GM12878 (cell line): ENCODE measurements at regions not wholly inside any gene's neighbourhood (a gene's known extent, or its start where the extent isn't known, plus 50 kb on each side); places are given as distances from the start of the nearest gene placed in this dataset.

Experiments
- ATAC-seq: fragments of 200-7000 bp; cut with Tn5 transposase; 3 replicates; pipeline ENCODE4 v1.9.1; 2020; ENCODE audit warnings: mild to moderate bottlenecking, moderate library complexity
- BruUV-seq: library from RNA; stranded (reverse); fragments of 400-500 nt; replicated peaks from 2 replicates; lab custom pipeline; 2021; lab: Mats Ljungman, UMichigan
- CTCF ChIA-PET: fragments of 300-600 bp; sonication (Branson Sonifier 250); formaldehyde crosslinking; extraction: SDS; loops from one replicate; lab custom pipeline; 2021; ENCODE audit warnings: inconsistent platforms; lab: Yijun Ruan, JAX
- POLR2A ChIA-PET: fragments of 350-600 bp; formaldehyde crosslinking; extraction: SDS; loops from one replicate; lab custom pipeline; 2021; ENCODE audit warnings: inconsistent platforms; lab: Charles Lee
- RAD21 ChIA-PET: fragments of 300-600 bp; sonication (Branson Sonifier 250); formaldehyde crosslinking; loops from one replicate; lab custom pipeline; 2023; ENCODE audit warnings: antibody characterized with exemption; ENCODE audit not compliant: unreplicated experiment; lab: Charles Lee
- SMC1A ChIA-PET: fragments of 300-600 bp; sonication (Branson Sonifier 250); formaldehyde crosslinking; loops from one replicate; lab custom pipeline; 2023; ENCODE audit not compliant: unreplicated experiment, uncharacterized antibody; lab: Charles Lee
- DNase-seq: peaks from one replicate; pipeline ENCODE4 v3.0.0-alpha.2; 2011; ENCODE audit warnings: low read depth, low spot score
- FAIRE-seq: peaks from 3 replicates; lab custom pipeline; 2011; peaks lifted over from hg19 to GRCh38; lab: Jason Lieb, UNC
- H2AFZ ChIP-seq: 2 replicates; pipeline ENCODE4 v1.6.0; 2011; ENCODE audit warnings: low read depth, low read length, control low read depth; ENCODE audit not compliant: control insufficient read depth
- H3K27ac ChIP-seq: 2 replicates; pipeline ENCODE4 v1.5.1; 2011; ENCODE audit warnings: control low read depth; ENCODE audit not compliant: control insufficient read depth, insufficient read depth
- H3K27me3 ChIP-seq, 2 experiments: replicated peaks in 1 of 2; 2 replicates each; pipeline versions ENCODE4 v1.6.0 to v1.6.1; 2011; ENCODE audit warnings: low read length in 1 of 2; ENCODE audit not compliant: control insufficient read depth in 2 of 2, insufficient read depth in 2 of 2
- H3K36me3 ChIP-seq, 2 experiments: 2 replicates each; pipeline ENCODE4 v1.5.1; 2011; ENCODE audit warnings: low read length in 1 of 2; ENCODE audit not compliant: control insufficient read depth in 2 of 2, insufficient read depth in 2 of 2
- H3K4me1 ChIP-seq: 2 replicates; pipeline ENCODE4 v1.6.1; 2011; ENCODE audit warnings: mild to moderate bottlenecking, low read length, moderate library complexity, mixed read lengths; ENCODE audit not compliant: control insufficient read depth, insufficient read depth
- H3K4me2 ChIP-seq: 2 replicates; pipeline ENCODE4 v1.6.0; 2011; ENCODE audit warnings: control low read depth; ENCODE audit not compliant: control insufficient read depth, insufficient read depth
- H3K4me3 ChIP-seq: fragments of 200-600 bp; sonication (generic); 2 replicates; pipeline ENCODE4 v1.5.1; 2016
- H3K79me2 ChIP-seq: 2 replicates; pipeline ENCODE4 v1.6.0; 2011; ENCODE audit warnings: low read length; ENCODE audit not compliant: control insufficient read depth, insufficient read depth
- H3K9ac ChIP-seq: 2 replicates; pipeline ENCODE4 v1.8.0; 2011; ENCODE audit warnings: low read length, control low read depth, mixed read lengths; ENCODE audit not compliant: control insufficient read depth, insufficient read depth
- H3K9me3 ChIP-seq: replicated peaks from 3 replicates; pipeline ENCODE4 v1.5.1; 2011; ENCODE audit warnings: mild to moderate bottlenecking, low read length; ENCODE audit not compliant: control insufficient read depth, insufficient read depth
- H4K20me1 ChIP-seq: 2 replicates; pipeline ENCODE4 v1.6.0; 2011; ENCODE audit not compliant: control insufficient read depth, insufficient read depth
- BCL11A ChIP-seq: IDR thresholded peaks from 2 replicates; pipeline ENCODE4 v1.6.1; 2011; ENCODE audit warnings: low read depth, low read length
- BHLHE40 ChIP-seq, 2 experiments: fragments of 450-650 bp in 1 of 2; IDR thresholded peaks; 2 replicates each; pipeline ENCODE4 v1.6.1; 2011 to 2017; ENCODE audit warnings: low read depth in 2 of 2, borderline replicate concordance in 1 of 2, improper control_type of control experiment in 1 of 2, low read length in 1 of 2, mild to moderate bottlenecking in 1 of 2
- BRCA1 ChIP-seq: IDR thresholded peaks from 2 replicates; pipeline ENCODE4 v1.6.1; 2011; ENCODE audit warnings: low read depth, low read length, improper control_type of control experiment
- CEBPZ ChIP-seq: fragments of 150-350 bp; IDR thresholded peaks from 2 replicates; pipeline ENCODE4 v1.6.1; 2016; ENCODE audit warnings: low read depth, low read length
- HDAC6 ChIP-seq: fragments of 200-600 bp; sonication (generic); IDR thresholded peaks from one replicate; pipeline ENCODE4 v1.8.0; 2017; ENCODE audit warnings: antibody characterized with exemption; ENCODE audit not compliant: unreplicated experiment
- JUND ChIP-seq: IDR thresholded peaks from 2 replicates; pipeline ENCODE4 v1.6.1; 2012; ENCODE audit warnings: low read depth, mild to moderate bottlenecking, low read length, improper control_type of control experiment, moderate library complexity
- KDM1A ChIP-seq: fragments of 200-600 bp; sonication (generic); IDR thresholded peaks from 2 replicates; pipeline ENCODE4 v1.6.1; 2016; ENCODE audit warnings: borderline replicate concordance
- KLF5 ChIP-seq: fragments of 450-650 bp; IDR thresholded peaks from 2 replicates; pipeline ENCODE4 v1.6.1; 2014; ENCODE audit warnings: mild to moderate bottlenecking; ENCODE audit not compliant: partially characterized antibody
- MYB ChIP-seq: fragments of 150-350 bp; IDR thresholded peaks from 2 replicates; pipeline ENCODE4 v1.6.1; 2014; ENCODE audit warnings: mild to moderate bottlenecking, low read depth, low read length, borderline replicate concordance
- PBX3 ChIP-seq: IDR thresholded peaks from 2 replicates; pipeline ENCODE4 v1.6.1; 2011; ENCODE audit warnings: mild to moderate bottlenecking, low read depth, low read length, moderate library complexity; ENCODE audit not compliant: insufficient replicate concordance
- POLR2A ChIP-seq: IDR thresholded peaks from 2 replicates; pipeline ENCODE4 v1.6.1; 2011; ENCODE audit warnings: low read depth, mild to moderate bottlenecking, low read length
- RB1 ChIP-seq: fragments of 450-650 bp; formaldehyde crosslinking; IDR thresholded peaks from 2 replicates; pipeline ENCODE4 v1.6.1; 2017; ENCODE audit warnings: mild to moderate bottlenecking, borderline replicate concordance
- RBBP5 ChIP-seq: fragments of 200-600 bp; sonication (generic); conservative IDR thresholded peaks from 2 replicates; pipeline ENCODE4 v1.6.1; 2016
- SMC3 ChIP-seq: IDR thresholded peaks from 2 replicates; pipeline ENCODE4 v1.6.1; 2011; ENCODE audit warnings: low read length, improper control_type of control experiment, borderline replicate concordance
- TBL1XR1 ChIP-seq: IDR thresholded peaks from 2 replicates; pipeline ENCODE4 v1.6.1; 2012; ENCODE audit warnings: low read depth, low read length, improper control_type of control experiment
- ZBED1 ChIP-seq: IDR thresholded peaks from 2 replicates; pipeline ENCODE4 v1.6.1; 2016; ENCODE audit warnings: borderline replicate concordance
- ZNF217 ChIP-seq: fragments of 450-650 bp; IDR thresholded peaks from 2 replicates; pipeline ENCODE4 v1.6.1; 2017; ENCODE audit warnings: antibody characterized with exemption, mild to moderate bottlenecking
- WGBS: methylation state at CpG from one replicate; pipeline ENCODE4 v1.1.6; 2016; ENCODE audit warnings: low lambda C conversion rate; ENCODE audit not compliant: insufficient replicate concordance, insufficient coverage; ENCODE audit errors: missing lambda C conversion rate; 5-methylcytosine and 5-hydroxymethylcytosine counted together
- in situ Hi-C: fragments of 300-500 bp; cut with MboI; formaldehyde crosslinking; loops from 9 replicates; pipeline ENCODE4 v1.14.3; 2018; ENCODE audit warnings: mixed read lengths
- intact Hi-C: fragments of 100-400 bp; cut with micrococcal nuclease; formaldehyde crosslinking; loops from one replicate; pipeline ENCODE4 v1.14.2; 2022; ENCODE audit not compliant: unreplicated experiment
- TF ChIP-seq, protein P1 (sequence below): fragments of 450-650 bp; IDR thresholded peaks from 2 replicates; pipeline ENCODE4 v1.6.1; 2016; ENCODE audit warnings: mild to moderate bottlenecking
- TF ChIP-seq, protein P2 (sequence below): IDR thresholded peaks from 2 replicates; pipeline ENCODE4 v1.6.1; 2011; ENCODE audit warnings: low read depth, low read length, improper control_type of control experiment, borderline replicate concordance

GRCh38 chr2:160689441-160689840, 195.8 kb upstream of the RBMS1 start (continued):
- TF ChIP-seq, protein P1, sequence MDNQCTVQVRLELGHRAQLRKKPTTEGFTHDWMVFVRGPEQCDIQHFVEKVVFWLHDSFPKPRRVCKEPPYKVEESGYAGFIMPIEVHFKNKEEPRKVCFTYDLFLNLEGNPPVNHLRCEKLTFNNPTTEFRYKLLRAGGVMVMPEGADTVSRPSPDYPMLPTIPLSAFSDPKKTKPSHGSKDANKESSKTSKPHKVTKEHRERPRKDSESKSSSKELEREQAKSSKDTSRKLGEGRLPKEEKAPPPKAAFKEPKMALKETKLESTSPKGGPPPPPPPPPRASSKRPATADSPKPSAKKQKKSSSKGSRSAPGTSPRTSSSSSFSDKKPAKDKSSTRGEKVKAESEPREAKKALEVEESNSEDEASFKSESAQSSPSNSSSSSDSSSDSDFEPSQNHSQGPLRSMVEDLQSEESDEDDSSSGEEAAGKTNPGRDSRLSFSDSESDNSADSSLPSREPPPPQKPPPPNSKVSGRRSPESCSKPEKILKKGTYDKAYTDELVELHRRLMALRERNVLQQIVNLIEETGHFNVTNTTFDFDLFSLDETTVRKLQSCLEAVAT, result no peak
- TF ChIP-seq, protein P2, sequence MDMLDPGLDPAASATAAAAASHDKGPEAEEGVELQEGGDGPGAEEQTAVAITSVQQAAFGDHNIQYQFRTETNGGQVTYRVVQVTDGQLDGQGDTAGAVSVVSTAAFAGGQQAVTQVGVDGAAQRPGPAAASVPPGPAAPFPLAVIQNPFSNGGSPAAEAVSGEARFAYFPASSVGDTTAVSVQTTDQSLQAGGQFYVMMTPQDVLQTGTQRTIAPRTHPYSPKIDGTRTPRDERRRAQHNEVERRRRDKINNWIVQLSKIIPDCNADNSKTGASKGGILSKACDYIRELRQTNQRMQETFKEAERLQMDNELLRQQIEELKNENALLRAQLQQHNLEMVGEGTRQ, result no peak
- TF ChIP-seq CEBPZ (no peak), TBL1XR1 (no peak), JUND (no peak), POLR2A (no peak), BHLHE40 (IDR thresholded peaks at IDR 0.05; ENCODE audit: borderline replicate concordance in 1 of 2, low read depth in 2 of 2, low read length in 1 of 2) (no peak)
- TF ChIP-seq, all 136 proteins: peak for 0

GRCh38 chr2:160694221-160694620, 200.6 kb upstream of the RBMS1 start:
- no peaks in the 10 kb centered on the region for H3K4me1 ChIP-seq
- CTCF ChIA-PET, result no interaction called here
- FAIRE-seq (no peak), DNase-seq (no peak), ATAC-seq (no peak)
- intact Hi-C loops (no loop called here), in situ Hi-C loops (no loop called here)
- BruUV-seq, result no TSS peak
- SMC1A ChIA-PET, result no interaction called here
- H3K4me3 ChIP-seq, result no peak overlapping the region
- no peaks in the 10 kb centered on the region for H4K20me1 ChIP-seq
- RAD21 ChIA-PET, result no interaction called here
- H3K9ac ChIP-seq, result no peak overlapping the region
- 29% methylated on average over 2 of the region's 2 CpGs for WGBS
- no peak overlapping the region for H3K27ac ChIP-seq
- POLR2A ChIA-PET, result no interaction called here
- H3K9me3 ChIP-seq, result no peaks in the 10 kb centered on the region
- H3K27me3 ChIP-seq, result no peaks in the 10 kb centered on the region
- no peak overlapping the region for H2AFZ ChIP-seq
- H3K36me3 ChIP-seq, result no peaks in the 10 kb centered on the region
- H3K4me2 ChIP-seq, result no peak overlapping the region
- H3K79me2 ChIP-seq, result no peaks in the 10 kb centered on the region
- TF ChIP-seq ZBED1, result no peak
- TF ChIP-seq PBX3, result no peak
- no peak for TF ChIP-seq BRCA1
- no peak for TF ChIP-seq MYB
- TF ChIP-seq BCL11A, result no peak
- TF ChIP-seq RBBP5, result no peak
- TF ChIP-seq ZNF217, result no peak
- no peak for TF ChIP-seq RB1
- TF ChIP-seq KLF5, result no peak
- no peak for TF ChIP-seq HDAC6
- TF ChIP-seq KDM1A, result no peak
- TF ChIP-seq SMC3, result no peak
